HG03520 (cell line): ENCODE measurements at regions not wholly inside any gene's neighbourhood (a gene's known extent, or its start where the extent isn't known, plus 50 kb on each side); places are given as distances from the start of the nearest gene placed in this dataset.

ENCODE experiments used
- ATAC-seq: cut with Tn5 transposase; IDR thresholded peaks from one replicate; pipeline ENCODE4 v1.9.1; 2021; ENCODE audit warnings: mild to moderate bottlenecking, moderate library complexity; ENCODE audit not compliant: unreplicated experiment

- ATAC-seq: no peak
These were observed 113.6 kb downstream of the GALC start for GRCh38 chr14:87879389-87879788.

- no peak for ATAC-seq
These were observed 114.0 kb downstream of the GALC start for GRCh38 chr14:87878959-87879358.

GRCh38 chr14:87877877-87878276 is 115.1 kb downstream of the GALC start:
- no peak for ATAC-seq

- no peak for ATAC-seq
These were observed 118.3 kb downstream of the GALC start for GRCh38 chr14:87874676-87875075.

- ATAC-seq: no peak
These were observed 119.2 kb downstream of the GALC start for GRCh38 chr14:87873741-87874140.

- peak; percentile 82 for ATAC-seq
These were observed 123.1 kb downstream of the GALC start for GRCh38 chr14:87869619-87870583.

GRCh38 chr14:87868920-87869319 is 124.1 kb downstream of the GALC start:
- no peak for ATAC-seq

- ATAC-seq: no peak
These were observed 126.9 kb downstream of the GALC start for GRCh38 chr14:87866116-87866515.

- no peak for ATAC-seq
These were observed 128.4 kb downstream of the GALC start for GRCh38 chr14:87864356-87865270.

- no peak for ATAC-seq
These were observed 129.9 kb downstream of the GALC start for GRCh38 chr14:87863047-87863446.

- ATAC-seq: no peak
These were observed 140.9 kb downstream of the GALC start for GRCh38 chr14:87852107-87852506.

- ATAC-seq: no peak
These were observed 141.8 kb downstream of the GALC start for GRCh38 chr14:87851190-87851589.

- ATAC-seq: no peak
These were observed 145.7 kb downstream of the GALC start for GRCh38 chr14:87847216-87847755.

GRCh38 chr14:87840906-87841305 is 152.1 kb downstream of the GALC start:
- ATAC-seq: no peak

- no peak for ATAC-seq
These were observed 154.1 kb downstream of the GALC start for GRCh38 chr14:87838931-87839330.

- no peak for ATAC-seq
These were observed 155.7 kb downstream of the GALC start for GRCh38 chr14:87837296-87837695.

- no peak for ATAC-seq
These were observed 158.4 kb downstream of the GALC start for GRCh38 chr14:87834594-87834993.

- no peak for ATAC-seq
These were observed 160.0 kb downstream of the GALC start for GRCh38 chr14:87833026-87833425.

GRCh38 chr14:87830443-87831096 is 162.4 kb downstream of the GALC start:
- no peak for ATAC-seq

- no peak for ATAC-seq
These were observed 163.4 kb downstream of the GALC start for GRCh38 chr14:87829543-87829942.

GRCh38 chr14:87824266-87824665 is 168.7 kb downstream of the GALC start:
- ATAC-seq: no peak
